ENCODE measurements at regions not wholly inside any gene's neighbourhood (a gene's known extent, or its start where the extent isn't known, plus 50 kb on each side); places are given as distances from the start of the nearest gene placed in this dataset.
"Not testable (repeated sequence)": the region's sequence is repeated elsewhere in the genome, so short reads cannot be mapped to it uniquely, and the experiment has no call there.

GRCh38 chr18:62442391-62442790 is 80.4 kb upstream of the ZCCHC2 start:
- DNase-seq (ENCODE audit: low spot score) = no peak

- DNase-seq (ENCODE audit: low spot score) = no peak
Measured at GRCh38 chr18:62445386-62445917, 77.4 kb upstream of the ZCCHC2 start.

DNA sequence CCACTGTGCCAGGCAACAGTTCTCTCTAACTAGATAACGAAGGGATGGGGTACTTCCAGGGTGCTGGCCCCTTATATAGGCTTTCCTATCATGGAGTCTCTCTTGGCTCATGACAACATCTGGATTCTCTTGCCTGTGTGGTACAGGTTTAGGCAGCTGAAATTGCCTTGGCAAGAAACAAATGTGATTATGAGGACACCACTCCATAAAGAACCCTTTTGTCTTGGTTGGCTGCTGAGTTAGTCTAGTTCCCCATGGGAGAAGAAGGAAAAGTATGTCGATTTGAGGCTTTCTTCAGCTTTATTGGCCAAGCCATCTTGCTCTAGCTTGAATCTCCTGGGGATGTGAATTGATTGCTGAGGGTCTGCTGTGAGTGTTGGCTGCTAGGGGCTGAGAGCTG is 76.3 kb upstream of the ZCCHC2 start:
- DNase-seq (ENCODE audit: low spot score) = no peak

- DNase-seq (ENCODE audit: low spot score) = no peak
Measured at GRCh38 chr18:62447652-62448051, 75.2 kb upstream of the ZCCHC2 start.

- DNase-seq (ENCODE audit: low spot score) = no peak
Measured at GRCh38 chr18:62448426-62448825, 74.4 kb upstream of the ZCCHC2 start.

- DNase-seq (ENCODE audit: low spot score) = no peak
Measured at GRCh38 chr18:62449490-62450104, 73.2 kb upstream of the ZCCHC2 start.

GRCh38 chr18:62450175-62450545 is 72.7 kb upstream of the ZCCHC2 start:
- DNase-seq (ENCODE audit: low spot score) = no peak

- DNase-seq (ENCODE audit: low spot score) = peak; percentile 92
Measured at GRCh38 chr18:62450546-62451410, 72.0 kb upstream of the ZCCHC2 start.

GRCh38 chr18:62452280-62452831 is 70.5 kb upstream of the ZCCHC2 start:
- DNase-seq (ENCODE audit: low spot score) = no peak

DNA sequence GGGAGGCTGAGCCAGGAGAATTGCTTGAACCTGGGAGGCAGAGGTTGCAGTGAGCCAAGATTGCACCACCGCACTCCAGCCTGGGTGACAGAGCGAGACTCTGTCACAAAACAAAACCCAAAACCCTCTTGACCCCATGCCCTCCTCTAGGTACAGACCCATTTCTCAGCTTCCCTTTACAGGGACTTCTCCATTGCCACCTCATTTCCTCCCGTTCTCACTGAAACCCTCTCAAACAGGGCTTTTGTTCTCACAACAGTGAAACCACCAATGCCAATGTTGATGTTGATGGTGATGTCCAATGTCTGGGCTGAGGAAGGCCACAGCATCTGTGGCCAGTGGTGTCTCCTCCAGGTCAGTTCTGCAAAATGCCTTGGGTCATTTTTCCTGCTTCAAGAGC is 69.0 kb upstream of the ZCCHC2 start:
- DNase-seq (ENCODE audit: low spot score) = no peak

DNA sequence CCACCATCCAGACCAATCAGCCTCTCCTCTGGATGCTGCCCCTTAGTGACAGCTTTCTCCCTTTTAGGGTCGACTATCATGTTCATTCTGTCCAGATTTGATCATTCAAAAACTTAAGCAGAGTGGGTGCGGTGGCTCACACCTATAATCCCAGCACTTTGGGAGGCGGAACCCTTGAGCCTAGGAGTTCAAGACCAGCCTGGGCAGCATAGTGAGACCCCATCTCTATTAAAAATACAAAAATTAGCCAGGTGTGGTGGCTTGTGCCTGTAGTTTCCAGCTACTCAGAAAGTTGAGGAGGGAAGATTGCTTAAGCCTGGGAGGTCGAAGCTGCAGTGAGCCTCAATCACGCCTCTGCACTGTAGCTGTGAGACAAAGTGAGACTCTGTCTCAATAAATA is 68.3 kb upstream of the ZCCHC2 start:
- DNase-seq (ENCODE audit: low spot score) = no peak

GRCh38 chr18:62455222-62455621 is 67.6 kb upstream of the ZCCHC2 start:
- no peak for DNase-seq (ENCODE audit: low spot score)

GRCh38 chr18:62457877-62458276 is 64.9 kb upstream of the ZCCHC2 start:
- DNase-seq (ENCODE audit: low spot score) = no peak

- DNase-seq (ENCODE audit: low spot score) = no peak
Measured at GRCh38 chr18:62458346-62458745, 64.5 kb upstream of the ZCCHC2 start.

GRCh38 chr18:62458868-62459716 is 63.7 kb upstream of the ZCCHC2 start:
- no peak for DNase-seq (ENCODE audit: low spot score)

GRCh38 chr18:62460851-62461300 is 61.9 kb upstream of the ZCCHC2 start:
- DNase-seq (ENCODE audit: low spot score) = no peak

GRCh38 chr18:62461591-62461990 is 61.2 kb upstream of the ZCCHC2 start:
- no peak for DNase-seq (ENCODE audit: low spot score)

GRCh38 chr18:62464266-62464665 is 58.6 kb upstream of the ZCCHC2 start:
- no peak for DNase-seq (ENCODE audit: low spot score)

DNA sequence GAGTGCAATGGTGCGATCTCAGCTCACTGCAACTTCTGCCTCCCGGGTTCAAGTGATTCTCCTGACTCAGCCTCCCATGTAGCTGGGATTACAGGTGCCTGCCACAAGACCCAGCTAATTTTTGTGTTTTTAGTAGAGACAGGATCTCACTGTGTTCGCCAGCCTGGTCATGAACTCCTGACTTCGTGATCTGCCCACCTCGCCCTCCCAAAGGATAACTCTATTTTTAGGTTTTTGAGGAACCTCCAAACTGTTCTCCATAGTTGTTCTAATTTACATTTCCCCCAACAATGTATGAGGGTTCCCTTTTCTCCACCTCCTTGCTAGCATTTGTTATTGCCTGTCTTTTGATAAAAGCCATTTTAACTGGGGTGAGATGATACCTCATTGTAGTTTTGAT is 53.7 kb upstream of the ZCCHC2 start:
- DNase-seq (ENCODE audit: low spot score) = not testable (repeated sequence)
